ENCODE measurements at regions not wholly inside any gene's neighbourhood (a gene's known extent, or its start where the extent isn't known, plus 50 kb on each side); places are given as distances from the start of the nearest gene placed in this dataset.

DNA sequence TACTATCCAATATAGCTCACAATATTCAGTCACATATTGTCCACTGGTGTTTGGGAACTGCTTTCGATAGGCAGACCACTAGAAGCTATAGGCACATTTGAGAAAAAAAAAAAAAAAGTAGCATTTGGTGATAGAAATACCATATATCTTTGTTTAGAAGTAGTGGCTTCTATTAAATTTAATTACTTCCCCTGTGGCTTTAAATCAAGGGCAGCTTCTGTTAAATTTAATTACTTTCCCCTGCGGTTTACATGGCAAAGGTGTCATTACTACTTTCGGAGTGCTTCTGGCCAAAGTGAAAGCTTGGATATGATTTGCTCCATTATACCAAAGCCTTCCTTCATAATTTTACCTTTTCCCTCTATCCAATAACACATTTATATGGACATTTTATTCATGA, 229.9 kb downstream of the TTLL7 start:
- TF ChIP-seq, protein P1, sequence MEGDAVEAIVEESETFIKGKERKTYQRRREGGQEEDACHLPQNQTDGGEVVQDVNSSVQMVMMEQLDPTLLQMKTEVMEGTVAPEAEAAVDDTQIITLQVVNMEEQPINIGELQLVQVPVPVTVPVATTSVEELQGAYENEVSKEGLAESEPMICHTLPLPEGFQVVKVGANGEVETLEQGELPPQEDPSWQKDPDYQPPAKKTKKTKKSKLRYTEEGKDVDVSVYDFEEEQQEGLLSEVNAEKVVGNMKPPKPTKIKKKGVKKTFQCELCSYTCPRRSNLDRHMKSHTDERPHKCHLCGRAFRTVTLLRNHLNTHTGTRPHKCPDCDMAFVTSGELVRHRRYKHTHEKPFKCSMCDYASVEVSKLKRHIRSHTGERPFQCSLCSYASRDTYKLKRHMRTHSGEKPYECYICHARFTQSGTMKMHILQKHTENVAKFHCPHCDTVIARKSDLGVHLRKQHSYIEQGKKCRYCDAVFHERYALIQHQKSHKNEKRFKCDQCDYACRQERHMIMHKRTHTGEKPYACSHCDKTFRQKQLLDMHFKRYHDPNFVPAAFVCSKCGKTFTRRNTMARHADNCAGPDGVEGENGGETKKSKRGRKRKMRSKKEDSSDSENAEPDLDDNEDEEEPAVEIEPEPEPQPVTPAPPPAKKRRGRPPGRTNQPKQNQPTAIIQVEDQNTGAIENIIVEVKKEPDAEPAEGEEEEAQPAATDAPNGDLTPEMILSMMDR (conservative IDR thresholded peaks at IDR 0.05; ENCODE audit: low read depth, low read length) = no peak
- TF ChIP-seq SMC3 (IDR thresholded peaks at IDR 0.05; ENCODE audit: low read depth, low read length) (no peak), POLR2A (IDR thresholded peaks at IDR 0.05; ENCODE audit: low read depth, low read length) (no peak), MAZ (IDR thresholded peaks at IDR 0.05; ENCODE audit: borderline replicate concordance, low read depth, low read length) (no peak), ELK1 (IDR thresholded peaks at IDR 0.05; ENCODE audit: borderline replicate concordance, low read depth, low read length) (no peak), FOS (IDR thresholded peaks at IDR 0.05; ENCODE audit: low read depth, low read length) (no peak)
- TF ChIP-seq, protein P2, sequence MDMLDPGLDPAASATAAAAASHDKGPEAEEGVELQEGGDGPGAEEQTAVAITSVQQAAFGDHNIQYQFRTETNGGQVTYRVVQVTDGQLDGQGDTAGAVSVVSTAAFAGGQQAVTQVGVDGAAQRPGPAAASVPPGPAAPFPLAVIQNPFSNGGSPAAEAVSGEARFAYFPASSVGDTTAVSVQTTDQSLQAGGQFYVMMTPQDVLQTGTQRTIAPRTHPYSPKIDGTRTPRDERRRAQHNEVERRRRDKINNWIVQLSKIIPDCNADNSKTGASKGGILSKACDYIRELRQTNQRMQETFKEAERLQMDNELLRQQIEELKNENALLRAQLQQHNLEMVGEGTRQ (IDR thresholded peaks at IDR 0.05; ENCODE audit: low read depth, low read length) = no peak
